Spinal cord (tissue), 9 donors: ENCODE measurements at regions not wholly inside any gene's neighbourhood (a gene's known extent, or its start where the extent isn't known, plus 50 kb on each side); places are given as distances from the start of the nearest gene placed in this dataset.

ENCODE experiments used
- DNase-seq, 6 donors: peaks; one replicate each; pipeline versions ENCODE4 v3.0.0 to v3.0.0-alpha.2; 2013 to 2015; ENCODE audit warnings: low spot score in 6 of 6, low read depth in 4 of 6
- H3K27ac ChIP-seq: one replicate; pipeline ENCODE4 v1.5.1; 2013; ENCODE audit warnings: low read depth, low read length, control low read depth
- H3K27me3 ChIP-seq: one replicate; pipeline ENCODE4 v1.6.1; 2013; ENCODE audit warnings: low read length; ENCODE audit not compliant: control insufficient read depth, insufficient read depth
- H3K36me3 ChIP-seq: one replicate; pipeline ENCODE4 v1.6.1; 2013; ENCODE audit warnings: low read length; ENCODE audit not compliant: control insufficient read depth, insufficient read depth
- H3K4me1 ChIP-seq: one replicate; pipeline ENCODE4 v1.6.1; 2013; ENCODE audit warnings: low read length; ENCODE audit not compliant: control insufficient read depth, insufficient read depth
- H3K4me3 ChIP-seq: one replicate; pipeline ENCODE4 v1.5.1; 2013; ENCODE audit warnings: low read depth, low read length, control low read depth
- H3K9me3 ChIP-seq: one replicate; pipeline ENCODE4 v1.6.1; 2013; ENCODE audit warnings: low read length; ENCODE audit not compliant: control insufficient read depth, insufficient read depth
- WGBS: methylation state at CpG from one replicate; pipeline ENCODE4 v1.1.5; 2013; ENCODE audit warnings: missing lambda C conversion rate; ENCODE audit not compliant: insufficient coverage; 5-methylcytosine and 5-hydroxymethylcytosine counted together
- donor health status: healthy.

DNA sequence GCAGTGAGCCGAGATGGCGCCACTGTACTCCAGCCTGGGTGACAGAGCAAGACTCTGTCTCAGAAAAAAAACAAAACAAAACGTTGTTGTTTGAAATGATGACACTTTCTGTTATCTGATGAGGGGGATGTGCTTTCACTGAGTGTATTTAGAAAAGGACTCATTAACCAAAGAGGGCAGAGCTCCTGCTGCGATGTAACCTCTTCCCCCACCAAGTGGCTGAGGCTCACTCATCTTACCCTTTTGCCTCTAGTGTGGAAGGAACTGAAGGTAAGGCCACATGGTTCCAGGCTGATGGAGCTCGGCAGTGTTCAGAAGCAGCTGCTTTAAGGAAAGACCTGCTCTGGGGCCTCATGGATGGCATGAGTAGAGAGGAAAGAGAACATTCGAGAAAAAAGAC lies 105.7 kb upstream of the RUNX1 start:
- Histone ChIP-seq H3K9me3 (peaks cover 2% of the 10 kb centered on the region), H3K27ac (no peak overlapping the region), H3K36me3 (no peaks in the 10 kb centered on the region), H3K4me3 (no peak overlapping the region), H3K4me1 (no peaks in the 10 kb centered on the region), H3K27me3 (no peaks in the 10 kb centered on the region)
- no peak for DNase-seq
- WGBS, result 96% methylated on average over 3 of the region's 6 CpGs

- 80% methylated on average over 2 of the region's 5 CpGs for WGBS
- no peak overlapping the region for H3K27ac ChIP-seq
- H3K27me3 ChIP-seq, result no peaks in the 10 kb centered on the region
Measured at GRCh38 chr21:35153671-35154070, 104.6 kb upstream of the RUNX1 start.

DNA sequence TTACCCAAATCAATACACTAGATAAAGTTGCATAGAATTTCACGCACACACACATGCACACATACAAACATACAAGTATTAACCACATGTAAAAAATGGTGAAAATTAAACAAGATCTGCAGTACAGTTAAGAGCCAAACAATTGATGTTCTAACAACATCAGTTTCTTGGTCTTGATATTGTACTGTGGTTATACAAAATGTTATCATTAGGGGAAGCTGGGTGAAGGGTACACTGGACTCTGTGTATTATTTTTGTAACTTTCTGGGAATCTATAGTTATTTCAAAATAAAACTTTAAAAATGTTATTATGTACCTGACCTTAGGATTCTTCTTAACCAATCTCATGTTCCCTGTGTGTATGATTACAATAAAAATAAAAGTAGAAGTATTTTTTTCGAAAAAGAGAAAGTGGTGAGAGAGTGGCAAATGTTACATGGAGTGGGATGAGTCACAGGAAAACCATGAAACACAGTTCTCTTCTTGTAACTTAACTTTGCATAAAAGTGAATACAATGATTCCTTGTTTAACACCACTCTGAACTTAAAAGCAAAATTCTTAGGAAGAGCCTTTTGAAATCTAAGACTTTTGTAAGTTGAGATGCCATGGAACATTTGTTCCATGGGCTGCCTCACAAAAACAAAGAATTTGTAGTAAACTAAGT lies 101.6 kb upstream of the RUNX1 start:
- WGBS, result no CpG with 5 or more reads among the region's 2 CpGs
- no peaks in the 10 kb centered on the region for H3K9me3 ChIP-seq
- H3K36me3 ChIP-seq, result no peaks in the 10 kb centered on the region
- no peak for DNase-seq
- H3K4me3 ChIP-seq, result no peak overlapping the region
- no peak overlapping the region for H3K27ac ChIP-seq
- H3K4me1 ChIP-seq, result no peaks in the 10 kb centered on the region
- no peaks in the 10 kb centered on the region for H3K27me3 ChIP-seq

More at GRCh38 chr21:35153671-35154070, 104.6 kb upstream of the RUNX1 start:
- Histone ChIP-seq H3K9me3 (peaks cover 2% of the 10 kb centered on the region), H3K4me3 (no peak overlapping the region), H3K4me1 (no peaks in the 10 kb centered on the region), H3K36me3 (no peaks in the 10 kb centered on the region)
- no peak for DNase-seq

GRCh38 chr21:35149698-35150097 lies 100.6 kb upstream of the RUNX1 start:
- Histone ChIP-seq H3K4me1 (no peaks in the 10 kb centered on the region), H3K36me3 (no peaks in the 10 kb centered on the region), H3K27me3 (no peaks in the 10 kb centered on the region), H3K27ac (no peak overlapping the region), H3K9me3 (no peaks in the 10 kb centered on the region), H3K4me3 (no peak overlapping the region)
- no CpG with 5 or more reads among the region's 3 CpGs for WGBS
- no peak for DNase-seq

- no CpG with 5 or more reads among the region's 4 CpGs for WGBS
- no peaks in the 10 kb centered on the region for H3K4me1 ChIP-seq
- no peak overlapping the region for H3K4me3 ChIP-seq
- no peaks in the 10 kb centered on the region for H3K9me3 ChIP-seq
- H3K36me3 ChIP-seq, result no peaks in the 10 kb centered on the region
- no peak for DNase-seq
- no peak overlapping the region for H3K27ac ChIP-seq
- no peaks in the 10 kb centered on the region for H3K27me3 ChIP-seq
Measured at GRCh38 chr21:35147439-35147838, 98.3 kb upstream of the RUNX1 start.

GRCh38 chr21:35145626-35146233 lies 96.6 kb upstream of the RUNX1 start:
- Histone ChIP-seq H3K36me3 (no peaks in the 10 kb centered on the region), H3K27me3 (no peaks in the 10 kb centered on the region)
- peak in 3 of 6 donors; percentile 2 to 11 (median 10) for DNase-seq

DNA sequence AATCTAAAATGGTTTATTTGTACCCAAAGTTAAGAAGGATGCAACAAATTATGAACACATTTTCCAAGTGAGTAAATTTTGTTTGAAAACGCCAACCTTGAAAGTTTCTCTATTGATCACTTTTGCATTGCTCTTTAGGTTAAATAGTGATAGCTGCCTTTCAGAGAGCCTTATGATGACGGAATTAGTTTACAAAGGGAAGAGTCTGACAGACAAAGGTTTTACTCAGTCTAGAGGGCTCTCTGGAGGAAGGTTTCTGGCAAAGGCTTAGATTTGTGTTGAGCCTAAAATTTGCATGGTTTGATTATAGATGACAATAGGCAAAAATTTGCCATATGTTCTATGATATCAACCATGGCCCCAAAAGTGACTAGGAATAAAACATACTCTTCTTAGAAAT lies 95.9 kb upstream of the RUNX1 start:
- no peaks in the 10 kb centered on the region for H3K4me1 ChIP-seq
- WGBS, result 71% methylated on average over 1 of the region's 2 CpGs
- no peak overlapping the region for H3K27ac ChIP-seq
- H3K4me3 ChIP-seq, result no peak overlapping the region
- H3K27me3 ChIP-seq, result no peaks in the 10 kb centered on the region
- no peak for DNase-seq
- H3K9me3 ChIP-seq, result no peaks in the 10 kb centered on the region
- no peaks in the 10 kb centered on the region for H3K36me3 ChIP-seq

More at GRCh38 chr21:35145626-35146233, 96.6 kb upstream of the RUNX1 start:
- Histone ChIP-seq H3K4me3 (no peak overlapping the region), H3K9me3 (no peaks in the 10 kb centered on the region), H3K4me1 (no peaks in the 10 kb centered on the region), H3K27ac (no peak overlapping the region)
- 37% methylated on average over 2 of the region's 3 CpGs for WGBS

- Histone ChIP-seq H3K4me1 (no peaks in the 10 kb centered on the region), H3K27ac (no peak overlapping the region), H3K27me3 (no peaks in the 10 kb centered on the region), H3K36me3 (no peaks in the 10 kb centered on the region), H3K9me3 (no peaks in the 10 kb centered on the region), H3K4me3 (no peak overlapping the region)
- 75% methylated on average over 1 of the region's 1 CpG for WGBS
- DNase-seq, result no peak
Measured at GRCh38 chr21:35142036-35142815, 93.1 kb upstream of the RUNX1 start.

DNA sequence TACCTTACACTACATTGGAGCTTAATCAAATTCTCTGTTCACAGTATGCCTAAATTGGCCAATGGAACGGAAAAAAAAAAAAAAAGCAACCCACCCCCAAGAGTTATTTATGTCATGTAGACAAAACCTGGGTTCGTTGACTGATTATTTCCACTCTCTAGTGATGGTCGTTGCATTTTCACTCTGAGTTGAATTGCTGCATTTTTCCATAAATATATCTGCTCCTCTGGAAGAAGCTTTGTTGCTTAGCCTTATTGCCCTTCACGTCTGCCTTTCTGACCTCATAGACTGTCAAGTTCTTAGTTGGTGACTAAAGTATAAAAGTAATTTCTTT lies 90.2 kb upstream of the RUNX1 start:
- 40% methylated on average over 1 of the region's 4 CpGs for WGBS
- no peak overlapping the region for H3K27ac ChIP-seq
- H3K27me3 ChIP-seq, result no peaks in the 10 kb centered on the region
- no peaks in the 10 kb centered on the region for H3K9me3 ChIP-seq
- H3K36me3 ChIP-seq, result no peaks in the 10 kb centered on the region
- H3K4me1 ChIP-seq, result no peaks in the 10 kb centered on the region
- no peak overlapping the region for H3K4me3 ChIP-seq
- DNase-seq, result no peak
